ENCODE measurements at regions not wholly inside any gene's neighbourhood (a gene's known extent, or its start where the extent isn't known, plus 50 kb on each side); places are given as distances from the start of the nearest gene placed in this dataset.
"Not testable (repeated sequence)": the region's sequence is repeated elsewhere in the genome, so short reads cannot be mapped to it uniquely, and the experiment has no call there.

- DNase-seq = not testable (repeated sequence)
These were observed 648.1 kb upstream of the RAG2 start for GRCh38 chr11:37246092-37246491.

- no peak for DNase-seq
These were observed 632.8 kb upstream of the RAG2 start for GRCh38 chr11:37230865-37231264.

GRCh38 chr11:37223962-37224361 lies 625.9 kb upstream of the RAG2 start:
- DNase-seq = no peak

- no peak for DNase-seq
These were observed 605.0 kb upstream of the RAG2 start for GRCh38 chr11:37203006-37203405.

- DNase-seq = no peak
These were observed 601.0 kb upstream of the RAG2 start for GRCh38 chr11:37199082-37199481.

GRCh38 chr11:37184326-37184725 lies 586.3 kb upstream of the RAG2 start:
- no peak for DNase-seq

- no peak for DNase-seq
These were observed 584.0 kb upstream of the RAG2 start for GRCh38 chr11:37182031-37182430.

- no peak for DNase-seq
These were observed 579.7 kb upstream of the RAG2 start for GRCh38 chr11:37177721-37178120.

GRCh38 chr11:37171451-37171850 lies 573.4 kb upstream of the RAG2 start:
- DNase-seq = no peak

- DNase-seq = no peak
These were observed 572.3 kb upstream of the RAG2 start for GRCh38 chr11:37170311-37170710.

GRCh38 chr11:37145434-37145833 lies 547.4 kb upstream of the RAG2 start:
- not testable (repeated sequence) for DNase-seq

GRCh38 chr11:37142591-37142990 lies 544.6 kb upstream of the RAG2 start:
- no peak for DNase-seq

GRCh38 chr11:37141707-37142106 lies 543.7 kb upstream of the RAG2 start:
- DNase-seq = no peak

GRCh38 chr11:37135606-37136005 lies 537.6 kb upstream of the RAG2 start:
- not testable (repeated sequence) for DNase-seq

GRCh38 chr11:37134637-37135036 lies 536.6 kb upstream of the RAG2 start:
- DNase-seq = no peak

GRCh38 chr11:37124384-37124783 lies 526.3 kb upstream of the RAG2 start:
- no peak for DNase-seq

- no peak for DNase-seq
These were observed 517.9 kb upstream of the RAG2 start for GRCh38 chr11:37115963-37116362.

- DNase-seq = no peak
These were observed 512.3 kb upstream of the RAG2 start for GRCh38 chr11:37110385-37110784.

- no peak for DNase-seq
These were observed 511.2 kb upstream of the RAG2 start for GRCh38 chr11:37109286-37109585.

- no peak for DNase-seq
These were observed 510.6 kb upstream of the RAG2 start for GRCh38 chr11:37108436-37109285.

- DNase-seq = no peak
These were observed 509.8 kb upstream of the RAG2 start for GRCh38 chr11:37107831-37108230.

GRCh38 chr11:37107415-37107814 lies 509.4 kb upstream of the RAG2 start:
- DNase-seq = no peak

GRCh38 chr11:37105427-37105826 lies 507.4 kb upstream of the RAG2 start:
- no peak for DNase-seq

- DNase-seq = no peak
These were observed 506.3 kb upstream of the RAG2 start for GRCh38 chr11:37104380-37104779.

GRCh38 chr11:37100008-37100407 lies 502.0 kb upstream of the RAG2 start:
- no peak for DNase-seq

Data from activated CD4-positive, alpha-beta T cell treated with anti-CD3 and anti-CD28 coated beads for 48 hours (primary cell).